Duodenal mucosa (tissue), 2 donors: ENCODE measurements at regions not wholly inside any gene's neighbourhood (a gene's known extent, or its start where the extent isn't known, plus 50 kb on each side); places are given as distances from the start of the nearest gene placed in this dataset.

Experiments
- H3K27ac ChIP-seq: one replicate; pipeline ENCODE4 v1.7.0; 2013; ENCODE audit warnings: low read depth, low read length
- H3K27me3 ChIP-seq, 2 donors: one replicate each; pipeline ENCODE4 v1.7.0; 2013; ENCODE audit warnings: low read length in 2 of 2, control low read depth in 1 of 2; ENCODE audit not compliant: insufficient read depth in 2 of 2, control insufficient read depth in 1 of 2
- H3K36me3 ChIP-seq, 2 donors: one replicate each; pipeline ENCODE4 v1.7.0; 2013; ENCODE audit warnings: low read length in 2 of 2, control low read depth in 1 of 2; ENCODE audit not compliant: insufficient read depth in 2 of 2, control insufficient read depth in 1 of 2
- H3K4me1 ChIP-seq, 2 donors: one replicate each; pipeline ENCODE4 v1.7.0; 2013; ENCODE audit warnings: low read length in 2 of 2, control low read depth in 1 of 2; ENCODE audit not compliant: insufficient read depth in 2 of 2, control insufficient read depth in 1 of 2
- H3K4me3 ChIP-seq, 2 donors: one replicate each; pipeline ENCODE4 v1.7.0; 2013; ENCODE audit warnings: low read length in 2 of 2, low read depth in 1 of 2
- H3K9ac ChIP-seq, 2 donors: one replicate each; pipeline ENCODE4 v1.7.0; 2013; ENCODE audit warnings: low read length in 2 of 2, low read depth in 1 of 2
- H3K9me3 ChIP-seq, 2 donors: one replicate each; pipeline ENCODE4 v1.7.0; 2013; ENCODE audit warnings: low read length in 2 of 2, control low read depth in 1 of 2; ENCODE audit not compliant: control insufficient read depth in 1 of 2

- Histone ChIP-seq H3K36me3 (no peaks in the 10 kb centered on the region), H3K9ac (no peak overlapping the region), H3K4me1 (peaks cover 7 to 15% of the 10 kb centered on the region in 2 donors), H3K4me3 (no peak overlapping the region), H3K27ac (no peak overlapping the region), H3K9me3 (no peaks in the 10 kb centered on the region), H3K27me3 (no peaks in the 10 kb centered on the region)
Observed at GRCh38 chr10:106500041-106500924, 664.2 kb downstream of the SORCS1 start.

- Histone ChIP-seq H3K9ac (no peak overlapping the region), H3K27ac (no peak overlapping the region), H3K36me3 (no peaks in the 10 kb centered on the region), H3K9me3 (no peaks in the 10 kb centered on the region), H3K27me3 (no peaks in the 10 kb centered on the region), H3K4me3 (no peak overlapping the region), H3K4me1 (peaks cover 7 to 15% of the 10 kb centered on the region in 2 donors)
Observed at GRCh38 chr10:106499448-106499847, 665.1 kb downstream of the SORCS1 start.

- H3K4me1 ChIP-seq, result peaks cover 7 to 15% of the 10 kb centered on the region in 2 donors
- H3K27ac ChIP-seq, result no peak overlapping the region
- H3K9ac ChIP-seq, result no peak overlapping the region
- H3K36me3 ChIP-seq, result no peaks in the 10 kb centered on the region
- H3K4me3 ChIP-seq, result peak overlapping the region in 1 of 2 donors; percentile 23
- no peaks in the 10 kb centered on the region for H3K27me3 ChIP-seq
- H3K9me3 ChIP-seq, result no peaks in the 10 kb centered on the region
Observed at GRCh38 chr10:106498675-106499074, 665.8 kb downstream of the SORCS1 start.

- peaks cover 7 to 15% of the 10 kb centered on the region in 2 donors for H3K4me1 ChIP-seq
- H3K27ac ChIP-seq, result no peak overlapping the region
- no peaks in the 10 kb centered on the region for H3K27me3 ChIP-seq
- no peaks in the 10 kb centered on the region for H3K36me3 ChIP-seq
- H3K9ac ChIP-seq, result no peak overlapping the region
- no peak overlapping the region for H3K4me3 ChIP-seq
- no peaks in the 10 kb centered on the region for H3K9me3 ChIP-seq
Observed at GRCh38 chr10:106495931-106496330, 668.6 kb downstream of the SORCS1 start.

- Histone ChIP-seq H3K4me1 (peaks cover 7 to 11% of the 10 kb centered on the region in 2 donors), H3K27me3 (no peaks in the 10 kb centered on the region), H3K9ac (no peak overlapping the region), H3K27ac (no peak overlapping the region), H3K4me3 (no peak overlapping the region), H3K36me3 (no peaks in the 10 kb centered on the region), H3K9me3 (no peaks in the 10 kb centered on the region)
Observed at GRCh38 chr10:106493751-106494150, 670.8 kb downstream of the SORCS1 start.

- Histone ChIP-seq H3K4me1 (peaks cover 6 to 7% of the 10 kb centered on the region in 2 donors), H3K27me3 (no peaks in the 10 kb centered on the region), H3K4me3 (no peak overlapping the region), H3K9me3 (no peaks in the 10 kb centered on the region), H3K9ac (no peak overlapping the region), H3K27ac (no peak overlapping the region), H3K36me3 (no peaks in the 10 kb centered on the region)
Observed at GRCh38 chr10:106493226-106493625, 671.3 kb downstream of the SORCS1 start.

GRCh38 chr10:106487726-106488125 lies 676.8 kb downstream of the SORCS1 start:
- Histone ChIP-seq H3K4me3 (no peak overlapping the region), H3K27me3 (no peaks in the 10 kb centered on the region), H3K27ac (no peak overlapping the region), H3K9me3 (no peaks in the 10 kb centered on the region), H3K36me3 (no peaks in the 10 kb centered on the region), H3K4me1 (no peaks in the 10 kb centered on the region), H3K9ac (no peak overlapping the region)

- Histone ChIP-seq H3K4me3 (no peak overlapping the region), H3K27ac (no peak overlapping the region), H3K27me3 (no peaks in the 10 kb centered on the region), H3K4me1 (no peaks in the 10 kb centered on the region), H3K36me3 (no peaks in the 10 kb centered on the region), H3K9ac (no peak overlapping the region), H3K9me3 (no peaks in the 10 kb centered on the region)
Observed at GRCh38 chr10:106481598-106482275, 682.8 kb downstream of the SORCS1 start.

GRCh38 chr10:106479636-106480035 lies 684.9 kb downstream of the SORCS1 start:
- no peaks in the 10 kb centered on the region for H3K4me1 ChIP-seq
- no peaks in the 10 kb centered on the region for H3K36me3 ChIP-seq
- no peaks in the 10 kb centered on the region for H3K27me3 ChIP-seq
- H3K9ac ChIP-seq, result no peak overlapping the region
- H3K4me3 ChIP-seq, result no peak overlapping the region
- no peaks in the 10 kb centered on the region for H3K9me3 ChIP-seq
- no peak overlapping the region for H3K27ac ChIP-seq

GRCh38 chr10:106474876-106475275 lies 689.6 kb downstream of the SORCS1 start:
- H3K9ac ChIP-seq, result no peak overlapping the region
- no peaks in the 10 kb centered on the region for H3K4me1 ChIP-seq
- H3K27ac ChIP-seq, result no peak overlapping the region
- H3K36me3 ChIP-seq, result no peaks in the 10 kb centered on the region
- no peaks in the 10 kb centered on the region for H3K9me3 ChIP-seq
- H3K27me3 ChIP-seq, result no peaks in the 10 kb centered on the region
- no peak overlapping the region for H3K4me3 ChIP-seq
